Stomach (tissue), 8 donors: ENCODE measurements at regions not wholly inside any gene's neighbourhood (a gene's known extent, or its start where the extent isn't known, plus 50 kb on each side); places are given as distances from the start of the nearest gene placed in this dataset.

Experiments used
- DNase-seq, 2 donors: peaks; one replicate each; pipeline versions ENCODE4 v3.0.0 to v3.0.0-alpha.2; 2013 to 2019
- H3K27ac ChIP-seq, 5 donors: fragments of 200-600 bp in 4 of 5; sonication (generic) in 4 of 5; one replicate each; pipeline ENCODE4 v1.5.1; 2013 to 2019; ENCODE audit warnings: mild to moderate bottlenecking in 1 of 5, moderate library complexity in 1 of 5
- H3K27me3 ChIP-seq, 3 donors: fragments of 200-600 bp; sonication (generic); one replicate each; pipeline ENCODE4 v1.5.1; 2017 to 2019; ENCODE audit warnings: mixed run types in 1 of 3
- H3K36me3 ChIP-seq, 4 donors: fragments of 200-600 bp; sonication (generic); 1 replicate in 3 of 4; 2 replicates in 1 of 4; pipeline ENCODE4 v1.5.1; 2016 to 2019
- H3K4me1 ChIP-seq, 4 donors: fragments of 200-600 bp; sonication (generic); one replicate each; pipeline ENCODE4 v1.5.1; 2016 to 2019
- H3K4me3 ChIP-seq, 4 donors: fragments of 200-600 bp; sonication (generic) in 3 of 4; one replicate each; pipeline ENCODE4 v1.5.1; 2016 to 2019; ENCODE audit warnings: mild to moderate bottlenecking in 1 of 4
- H3K9me3 ChIP-seq, 4 donors: fragments of 200-600 bp; sonication (generic); one replicate each; pipeline ENCODE4 v1.5.1; 2016 to 2019
- EP300 ChIP-seq: sonication (generic); formaldehyde crosslinking; IDR thresholded peaks from one replicate; pipeline ENCODE4 v1.6.1; 2017; ENCODE audit warnings: antibody characterized with exemption
- POLR2A ChIP-seq, 4 donors: fragments of 450-650 bp; IDR thresholded peaks; one replicate each; pipeline ENCODE4 v1.6.1; 2016; ENCODE audit warnings: antibody characterized with exemption in 4 of 4, control low read depth in 2 of 4, mild to moderate bottlenecking in 1 of 4, moderate library complexity in 1 of 4
- POLR2AphosphoS5 ChIP-seq, 3 donors: sonication (generic); formaldehyde crosslinking; IDR thresholded peaks; one replicate each; pipeline ENCODE4 v1.6.1; 2016; ENCODE audit warnings: antibody characterized with exemption in 3 of 3
- WGBS, 5 donors: extraction: QIAGEN DNeasy Blood & Tissue Kit in 3 of 5; methylation state at CpG; one replicate each; pipeline versions ENCODE4 v1.1.5 to v1.1.7; 2013 to 2018; 5-methylcytosine and 5-hydroxymethylcytosine counted together
- intact Hi-C: fragments of 100-400 bp; cut with DNase I; formaldehyde crosslinking; loops from one replicate; pipeline ENCODE4 v1.15.1; 2023; ENCODE audit warnings: low total_unique reads
- TF ChIP-seq, protein P1 (sequence below), 7 experiments: fragments of 450-650 bp in 4 of 7; fragments of 200-600 bp in 3 of 7; sonication (generic) in 3 of 7; IDR thresholded peaks; one replicate each; pipeline ENCODE4 v1.5.1; 2016 to 2019; ENCODE audit warnings: antibody characterized with exemption in 7 of 7, control low read depth in 2 of 7, mild to moderate bottlenecking in 1 of 7
- donor health status: healthy with polysubstance abuse.
- donor health status: Bipolar disorder and iron deficiency.
- donor health status: healthy.

DNA sequence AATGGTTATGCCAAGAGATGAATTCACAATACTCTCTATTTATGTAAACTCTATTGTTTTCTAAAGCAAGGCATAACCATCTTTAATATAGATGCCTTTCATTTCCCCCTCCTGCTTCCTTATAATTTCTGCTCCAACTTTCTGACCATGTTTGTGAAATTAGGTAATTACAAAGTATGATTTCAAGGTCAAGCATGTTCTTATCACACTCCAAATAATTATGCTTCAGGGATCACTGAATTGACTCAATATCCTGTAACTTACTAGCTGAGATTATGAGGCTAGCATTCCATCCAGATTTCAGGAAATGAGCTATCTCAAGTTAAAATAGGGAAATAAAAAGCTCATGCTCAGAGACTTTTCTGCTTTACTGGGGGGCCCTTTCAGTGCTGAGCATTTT, 655.9 kb upstream of the IGFBP3 start:
- no peak for DNase-seq
- Histone ChIP-seq H3K4me1 (no peaks in the 10 kb centered on the region), H3K27me3 (no peaks in the 10 kb centered on the region), H3K9me3 (no peaks in the 10 kb centered on the region), H3K27ac (no peak overlapping the region), H3K4me3 (no peak overlapping the region), H3K36me3 (no peaks in the 10 kb centered on the region)
- TF ChIP-seq POLR2A (IDR thresholded peaks at IDR 0.05) (no peak), POLR2AphosphoS5 (IDR thresholded peaks at IDR 0.05) (no peak), EP300 (no peak)
- TF ChIP-seq, protein P1, sequence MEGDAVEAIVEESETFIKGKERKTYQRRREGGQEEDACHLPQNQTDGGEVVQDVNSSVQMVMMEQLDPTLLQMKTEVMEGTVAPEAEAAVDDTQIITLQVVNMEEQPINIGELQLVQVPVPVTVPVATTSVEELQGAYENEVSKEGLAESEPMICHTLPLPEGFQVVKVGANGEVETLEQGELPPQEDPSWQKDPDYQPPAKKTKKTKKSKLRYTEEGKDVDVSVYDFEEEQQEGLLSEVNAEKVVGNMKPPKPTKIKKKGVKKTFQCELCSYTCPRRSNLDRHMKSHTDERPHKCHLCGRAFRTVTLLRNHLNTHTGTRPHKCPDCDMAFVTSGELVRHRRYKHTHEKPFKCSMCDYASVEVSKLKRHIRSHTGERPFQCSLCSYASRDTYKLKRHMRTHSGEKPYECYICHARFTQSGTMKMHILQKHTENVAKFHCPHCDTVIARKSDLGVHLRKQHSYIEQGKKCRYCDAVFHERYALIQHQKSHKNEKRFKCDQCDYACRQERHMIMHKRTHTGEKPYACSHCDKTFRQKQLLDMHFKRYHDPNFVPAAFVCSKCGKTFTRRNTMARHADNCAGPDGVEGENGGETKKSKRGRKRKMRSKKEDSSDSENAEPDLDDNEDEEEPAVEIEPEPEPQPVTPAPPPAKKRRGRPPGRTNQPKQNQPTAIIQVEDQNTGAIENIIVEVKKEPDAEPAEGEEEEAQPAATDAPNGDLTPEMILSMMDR (IDR thresholded peaks at IDR 0.05) = no peak
- intact Hi-C loops = no loop called here

DNA sequence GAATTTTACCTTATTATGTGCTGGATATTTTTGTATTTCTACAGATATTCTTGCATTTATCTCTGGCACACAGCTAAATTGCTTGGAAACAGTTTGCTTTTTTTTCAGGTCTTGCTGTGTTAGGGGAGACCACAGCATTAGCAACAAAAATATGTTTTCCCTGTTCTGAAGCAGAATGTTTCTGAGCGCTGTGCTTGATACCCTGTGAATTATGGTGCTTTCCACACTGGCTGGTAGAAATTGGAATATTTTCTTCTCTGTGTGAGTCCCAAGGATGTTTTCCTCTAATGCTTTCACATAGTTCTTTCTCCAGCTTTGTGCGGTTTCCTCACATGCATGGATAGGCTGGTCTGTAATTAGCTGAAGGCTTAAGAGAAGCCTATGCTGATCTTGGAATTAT, 651.6 kb upstream of the IGFBP3 start:
- Histone ChIP-seq H3K4me1 (no peaks in the 10 kb centered on the region), H3K27ac (no peak overlapping the region), H3K36me3 (no peaks in the 10 kb centered on the region), H3K9me3 (no peaks in the 10 kb centered on the region), H3K27me3 (no peaks in the 10 kb centered on the region), H3K4me3 (no peak overlapping the region)
- DNase-seq = no peak
- TF ChIP-seq, protein P1 (IDR thresholded peaks at IDR 0.05) = no peak
- TF ChIP-seq EP300 = no peak
- WGBS, 5 donors = 51 to 85% (median 67%) methylated on average over 2 of the region's 2 CpGs
- intact Hi-C loops = no loop called here

DNA sequence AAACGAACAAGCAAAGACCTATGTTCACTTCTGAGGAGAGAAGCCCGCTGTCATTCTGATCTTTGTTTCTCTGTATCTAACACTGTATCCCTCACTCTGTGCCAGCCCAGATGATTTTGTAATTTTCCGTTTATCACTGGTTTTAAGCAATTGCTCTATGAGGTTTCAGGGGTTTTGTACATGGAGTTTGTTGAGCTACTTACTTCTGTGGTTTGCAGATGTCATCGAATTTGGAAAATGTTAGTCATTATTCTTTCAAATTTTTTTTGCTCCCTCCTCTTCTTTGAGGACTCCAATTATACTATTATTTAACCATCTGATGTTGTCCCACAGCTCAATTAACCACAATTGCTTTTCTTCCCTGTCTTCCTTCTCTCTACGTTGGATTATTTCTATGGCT, 650.9 kb upstream of the IGFBP3 start:
- TF ChIP-seq EP300 (no peak), POLR2AphosphoS5 (IDR thresholded peaks at IDR 0.05) (no peak)
- intact Hi-C loops = no loop called here
- 82 to 88% (median 87%) methylated on average over 5 of the region's 5 CpGs for WGBS, 5 donors
- no peak overlapping the region for H3K4me3 ChIP-seq
- no peaks in the 10 kb centered on the region for H3K27me3 ChIP-seq
- H3K4me1 ChIP-seq = no peaks in the 10 kb centered on the region
- H3K36me3 ChIP-seq = no peaks in the 10 kb centered on the region
- no peak overlapping the region for H3K27ac ChIP-seq
- DNase-seq = no peak
- H3K9me3 ChIP-seq = no peaks in the 10 kb centered on the region

DNA sequence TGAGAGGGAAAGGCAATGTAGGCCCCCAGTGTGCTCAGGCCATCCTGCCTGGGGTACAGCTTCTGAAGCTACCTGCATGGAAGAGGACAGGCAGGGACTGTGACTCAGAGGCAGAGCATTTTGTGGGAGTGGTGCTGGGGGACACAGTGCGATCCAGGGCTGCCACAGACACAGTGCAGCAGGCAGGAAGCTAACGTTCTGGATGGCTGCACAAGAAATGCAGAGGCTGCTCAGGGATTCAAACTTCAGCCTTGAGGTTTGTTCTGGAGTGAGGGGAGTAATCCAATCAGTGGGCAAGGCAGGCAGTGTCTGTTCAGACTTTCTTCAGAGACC, 648.0 kb upstream of the IGFBP3 start:
- 22 to 48% (median 41%) methylated on average over 2 of the region's 2 CpGs for WGBS, 5 donors
- Histone ChIP-seq H3K9me3 (no peaks in the 10 kb centered on the region), H3K36me3 (no peaks in the 10 kb centered on the region), H3K27me3 (no peaks in the 10 kb centered on the region), H3K27ac (no peak overlapping the region), H3K4me3 (no peak overlapping the region), H3K4me1 (no peaks in the 10 kb centered on the region)
- DNase-seq = no peak
- no peak for TF ChIP-seq POLR2AphosphoS5 (IDR thresholded peaks at IDR 0.05)
- TF ChIP-seq EP300 = no peak
- TF ChIP-seq, protein P1 (IDR thresholded peaks at IDR 0.05) = no peak
- no peak for TF ChIP-seq POLR2A (IDR thresholded peaks at IDR 0.05)
- intact Hi-C loops = no loop called here

DNA sequence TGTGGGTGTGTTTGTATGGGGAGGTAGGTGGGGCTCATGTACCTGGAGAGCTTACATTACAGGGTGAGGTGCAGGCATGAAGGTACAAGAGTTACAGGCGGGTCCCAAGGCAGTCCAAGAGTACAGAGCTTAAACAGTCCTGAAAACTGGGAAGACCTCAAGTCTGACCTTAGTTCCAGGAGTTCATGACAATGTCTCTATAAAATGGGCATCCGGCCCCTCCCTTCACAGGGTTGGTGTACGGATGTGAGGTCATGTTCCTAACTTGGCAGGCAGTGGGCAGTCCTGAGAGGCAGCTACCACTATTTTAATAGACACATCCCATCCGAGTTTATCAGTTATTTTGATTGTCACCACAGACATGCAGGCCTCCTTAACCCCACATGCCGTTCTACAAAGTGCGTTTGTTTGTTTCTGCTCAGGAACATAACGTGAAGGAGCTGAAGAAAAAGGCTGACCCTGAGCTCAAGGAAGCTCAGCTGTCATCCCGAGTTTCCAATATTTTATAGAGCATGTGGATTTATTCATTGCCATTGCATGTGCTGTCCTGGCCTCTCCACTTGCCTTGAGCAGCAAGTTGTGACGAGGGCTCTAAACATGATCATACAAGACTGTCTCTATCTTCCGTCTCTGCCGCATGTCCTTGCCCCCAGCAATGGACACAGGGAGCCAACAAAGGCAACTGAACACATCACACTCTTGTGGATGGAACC, 647.5 kb upstream of the IGFBP3 start:
- no peak overlapping the region for H3K4me3 ChIP-seq
- no peak for DNase-seq
- H3K36me3 ChIP-seq = no peaks in the 10 kb centered on the region
- no peak overlapping the region for H3K27ac ChIP-seq
- 74 to 82% (median 80%) methylated on average over 11 of the region's 11 CpGs for WGBS, 5 donors
- intact Hi-C loops = no loop called here
- no peaks in the 10 kb centered on the region for H3K9me3 ChIP-seq
- no peaks in the 10 kb centered on the region for H3K4me1 ChIP-seq
- TF ChIP-seq, protein P1 (IDR thresholded peaks at IDR 0.05) = no peak
- TF ChIP-seq EP300 = no peak
- TF ChIP-seq POLR2A (IDR thresholded peaks at IDR 0.05) = no peak
- TF ChIP-seq POLR2AphosphoS5 (IDR thresholded peaks at IDR 0.05) = no peak
- H3K27me3 ChIP-seq = no peaks in the 10 kb centered on the region
